ENCODE measurements at regions not wholly inside any gene's neighbourhood (a gene's known extent, or its start where the extent isn't known, plus 50 kb on each side); places are given as distances from the start of the nearest gene placed in this dataset.

GRCh38 chr19:31979949-31980670 is 365.3 kb upstream of the ZNF507 start:
- TF ChIP-seq POLR2A (IDR thresholded peaks at IDR 0.05; ENCODE audit: low read length) (no peak), GATA1 (IDR thresholded peaks at IDR 0.05; ENCODE audit: low read depth, low read length) (no peak)
- no peak for DNase-seq

GRCh38 chr19:31980796-31981195 is 364.6 kb upstream of the ZNF507 start:
- TF ChIP-seq GATA1 (IDR thresholded peaks at IDR 0.05; ENCODE audit: low read depth, low read length) (no peak), POLR2A (IDR thresholded peaks at IDR 0.05; ENCODE audit: low read length) (no peak)
- no peak for DNase-seq

- no peak for DNase-seq
- TF ChIP-seq GATA1 (IDR thresholded peaks at IDR 0.05; ENCODE audit: low read depth, low read length) (no peak), POLR2A (IDR thresholded peaks at IDR 0.05; ENCODE audit: low read length) (no peak)
Measured at GRCh38 chr19:31981545-31981944, 363.9 kb upstream of the ZNF507 start.

GRCh38 chr19:31983647-31984046 is 361.8 kb upstream of the ZNF507 start:
- TF ChIP-seq POLR2A (IDR thresholded peaks at IDR 0.05; ENCODE audit: low read length) = no peak
- no peak for TF ChIP-seq GATA1 (IDR thresholded peaks at IDR 0.05; ENCODE audit: low read depth, low read length)
- DNase-seq = no peak

GRCh38 chr19:31985001-31985605 is 360.3 kb upstream of the ZNF507 start:
- no peak for DNase-seq
- no peak for TF ChIP-seq GATA1 (IDR thresholded peaks at IDR 0.05; ENCODE audit: low read depth, low read length)
- no peak for TF ChIP-seq POLR2A (IDR thresholded peaks at IDR 0.05; ENCODE audit: low read length)

GRCh38 chr19:31986951-31987350 is 358.5 kb upstream of the ZNF507 start:
- no peak for DNase-seq
- TF ChIP-seq POLR2A (IDR thresholded peaks at IDR 0.05; ENCODE audit: low read length) (no peak), GATA1 (IDR thresholded peaks at IDR 0.05; ENCODE audit: low read depth, low read length) (no peak)

- DNase-seq = no peak
- TF ChIP-seq GATA1 (IDR thresholded peaks at IDR 0.05; ENCODE audit: low read depth, low read length) = no peak
- no peak for TF ChIP-seq POLR2A (IDR thresholded peaks at IDR 0.05; ENCODE audit: low read length)
Measured at GRCh38 chr19:31988256-31988655, 357.2 kb upstream of the ZNF507 start.

GRCh38 chr19:31991984-31992655 is 353.3 kb upstream of the ZNF507 start:
- no peak for DNase-seq
- TF ChIP-seq GATA1 (IDR thresholded peaks at IDR 0.05; ENCODE audit: low read depth, low read length) (no peak), POLR2A (IDR thresholded peaks at IDR 0.05; ENCODE audit: low read length) (no peak)

- TF ChIP-seq GATA1 (IDR thresholded peaks at IDR 0.05; ENCODE audit: low read depth, low read length) = no peak
- TF ChIP-seq POLR2A (IDR thresholded peaks at IDR 0.05; ENCODE audit: low read length) = no peak
- no peak for DNase-seq
Measured at GRCh38 chr19:31992750-31993149, 352.7 kb upstream of the ZNF507 start.

- DNase-seq = no peak
- TF ChIP-seq GATA1 (IDR thresholded peaks at IDR 0.05; ENCODE audit: low read depth, low read length) (no peak), POLR2A (IDR thresholded peaks at IDR 0.05; ENCODE audit: low read length) (no peak)
Measured at GRCh38 chr19:31995546-31995945, 349.9 kb upstream of the ZNF507 start.

GRCh38 chr19:32010071-32010470 is 335.3 kb upstream of the ZNF507 start:
- DNase-seq = no peak
- TF ChIP-seq POLR2A (IDR thresholded peaks at IDR 0.05; ENCODE audit: low read length) (no peak), GATA1 (IDR thresholded peaks at IDR 0.05; ENCODE audit: low read depth, low read length) (no peak)

- no peak for TF ChIP-seq GATA1 (IDR thresholded peaks at IDR 0.05; ENCODE audit: low read depth, low read length)
- no peak for TF ChIP-seq POLR2A (IDR thresholded peaks at IDR 0.05; ENCODE audit: low read length)
- no peak for DNase-seq
Measured at GRCh38 chr19:32012206-32012605, 333.2 kb upstream of the ZNF507 start.

- no peak for DNase-seq
- no peak for TF ChIP-seq GATA1 (IDR thresholded peaks at IDR 0.05; ENCODE audit: low read depth, low read length)
Measured at GRCh38 chr19:32012886-32013631, 332.4 kb upstream of the ZNF507 start.
